Neural cell (in vitro differentiated cells): ENCODE measurements at regions not wholly inside any gene's neighbourhood (a gene's known extent, or its start where the extent isn't known, plus 50 kb on each side); places are given as distances from the start of the nearest gene placed in this dataset.

Experiments used
- H2AFZ ChIP-seq: fragments of 200-600, 300-800 bp; sonication (generic), shearing (Covaris generic); 2 replicates; pipeline ENCODE4 v1.6.0; 2014; ENCODE audit warnings: low read depth, mild to moderate bottlenecking, antibody characterized with exemption, low read length, moderate library complexity
- H3F3A ChIP-seq: fragments of 200-600 bp; shearing (Covaris generic); 2 replicates; pipeline ENCODE4 v1.6.1; 2016; ENCODE audit warnings: mild to moderate bottlenecking, moderate library complexity, mixed read lengths, antibody characterized with exemption, low read length; ENCODE audit not compliant: insufficient read depth, poor library complexity, severe bottlenecking
- H3K27ac ChIP-seq: fragments of 200-600, 300-800 bp; sonication (generic), shearing (Covaris generic); 2 replicates; pipeline ENCODE4 v1.5.1; 2014; ENCODE audit warnings: mild to moderate bottlenecking, low read length, moderate library complexity
- H3K27me3 ChIP-seq: fragments of 300-800, 200-600 bp; sonication (generic), shearing (Covaris generic); 2 replicates; pipeline ENCODE4 v1.6.0; 2014; ENCODE audit warnings: mild to moderate bottlenecking, low read depth, low read length, moderate library complexity; ENCODE audit not compliant: insufficient read depth
- H3K36me3 ChIP-seq: fragments of 300-800, 200-600 bp; sonication (generic), shearing (Covaris generic); 2 replicates; pipeline ENCODE4 v1.5.1; 2014; ENCODE audit warnings: mild to moderate bottlenecking, antibody characterized with exemption, low read length, moderate library complexity; ENCODE audit not compliant: insufficient read depth
- H3K4me2 ChIP-seq: fragments of 300-800, 200-600 bp; sonication (generic), shearing (Covaris generic); 2 replicates; pipeline ENCODE4 v1.6.0; 2014; ENCODE audit warnings: mild to moderate bottlenecking, low read length
- H3K4me3 ChIP-seq: fragments of 300-800, 200-600 bp; sonication (generic), shearing (Covaris generic); 2 replicates; pipeline ENCODE4 v1.5.1; 2014; ENCODE audit warnings: mild to moderate bottlenecking, low read length, moderate library complexity
- H3K79me2 ChIP-seq: fragments of 200-600 bp; shearing (Covaris generic); replicated peaks from 2 replicates; pipeline ENCODE4 v1.6.0; 2014; ENCODE audit warnings: mild to moderate bottlenecking, low read length, moderate library complexity; ENCODE audit not compliant: insufficient read depth
- H3K9ac ChIP-seq: fragments of 300-800, 200-600 bp; sonication (generic), shearing (Covaris generic); 2 replicates; pipeline ENCODE4 v1.6.1; 2016; ENCODE audit warnings: mild to moderate bottlenecking, low read length, mixed read lengths
- H3K9me2 ChIP-seq: fragments of 200-600 bp; shearing (Covaris generic); 2 replicates; pipeline ENCODE4 v1.6.1; 2016; ENCODE audit warnings: mild to moderate bottlenecking, low read length, mixed read lengths; ENCODE audit not compliant: insufficient read depth
- H3K9me3 ChIP-seq: fragments of 200-600, 300-800 bp; sonication (generic), shearing (Covaris generic); 2 replicates; pipeline ENCODE4 v1.6.1; 2016; ENCODE audit warnings: mild to moderate bottlenecking, mixed run types, low read length, moderate library complexity, mixed read lengths
- H4K20me1 ChIP-seq: fragments of 200-600 bp; shearing (Covaris generic); 2 replicates; pipeline ENCODE4 v1.6.1; 2016; ENCODE audit warnings: mild to moderate bottlenecking, mixed run types; ENCODE audit not compliant: insufficient read depth
- CTCF ChIP-seq: fragments of 450-650 bp; IDR thresholded peaks from 2 replicates; pipeline ENCODE4 v1.5.1; 2014; ENCODE audit warnings: antibody characterized with exemption, mild to moderate bottlenecking, moderate library complexity; ENCODE audit not compliant: poor library complexity, severe bottlenecking
- EP300 ChIP-seq: fragments of 450-650 bp; conservative IDR thresholded peaks from 2 replicates; pipeline ENCODE4 v1.6.1; 2014; ENCODE audit warnings: antibody characterized with exemption, mild to moderate bottlenecking, moderate library complexity; ENCODE audit not compliant: poor library complexity, severe bottlenecking
- EZH2 ChIP-seq: fragments of 200-600, 300-800 bp; shearing (Covaris generic), sonication (generic); IDR thresholded peaks from 2 replicates; pipeline ENCODE4 v1.6.1; 2014; ENCODE audit warnings: antibody characterized with exemption, low read length, borderline replicate concordance, mild to moderate bottlenecking; ENCODE audit not compliant: insufficient read depth, poor library complexity, severe bottlenecking
- MXI1 ChIP-seq: fragments of 450-650 bp; conservative IDR thresholded peaks from 2 replicates; pipeline ENCODE4 v1.6.1; 2014; ENCODE audit warnings: antibody characterized with exemption, mild to moderate bottlenecking; ENCODE audit not compliant: poor library complexity, severe bottlenecking
- POLR2AphosphoS5 ChIP-seq: IDR thresholded peaks from 2 replicates; pipeline ENCODE4 v1.6.1; 2012
- RAD21 ChIP-seq: fragments of 450-650 bp; conservative IDR thresholded peaks from 2 replicates; pipeline ENCODE4 v1.6.1; 2014; ENCODE audit warnings: antibody characterized with exemption, mild to moderate bottlenecking, moderate library complexity
- SMC3 ChIP-seq: fragments of 450-650 bp; conservative IDR thresholded peaks from 2 replicates; pipeline ENCODE4 v1.6.1; 2014; ENCODE audit warnings: antibody characterized with exemption, mild to moderate bottlenecking, moderate library complexity; ENCODE audit not compliant: poor library complexity
- TAF1 ChIP-seq: IDR thresholded peaks from 2 replicates; pipeline ENCODE4 v1.6.1; 2012; ENCODE audit warnings: low read depth
- TF ChIP-seq, protein P1 (sequence below): IDR thresholded peaks from 2 replicates; pipeline ENCODE4 v1.6.1; 2012; ENCODE audit warnings: borderline replicate concordance

GRCh38 chr20:16194617-16195360 lies 378.5 kb downstream of the KIF16B start:
- Histone ChIP-seq H3K79me2 (no peaks in the 10 kb centered on the region), H3K9me2 (no peaks in the 10 kb centered on the region), H3K36me3 (no peaks in the 10 kb centered on the region), H2AFZ (no peak overlapping the region), H3K9ac (no peak overlapping the region), H3K9me3 (no peaks in the 10 kb centered on the region), H3F3A (no peaks in the 10 kb centered on the region), H4K20me1 (no peaks in the 10 kb centered on the region), H3K27ac (no peak overlapping the region), H3K4me3 (no peak overlapping the region), H3K4me2 (no peak overlapping the region), H3K27me3 (no peaks in the 10 kb centered on the region)
- TF ChIP-seq CTCF (no peak), TAF1 (no peak), EZH2 (no peak), SMC3 (no peak), POLR2AphosphoS5 (no peak), RAD21 (no peak), EP300 (no peak)
- TF ChIP-seq, protein P1, sequence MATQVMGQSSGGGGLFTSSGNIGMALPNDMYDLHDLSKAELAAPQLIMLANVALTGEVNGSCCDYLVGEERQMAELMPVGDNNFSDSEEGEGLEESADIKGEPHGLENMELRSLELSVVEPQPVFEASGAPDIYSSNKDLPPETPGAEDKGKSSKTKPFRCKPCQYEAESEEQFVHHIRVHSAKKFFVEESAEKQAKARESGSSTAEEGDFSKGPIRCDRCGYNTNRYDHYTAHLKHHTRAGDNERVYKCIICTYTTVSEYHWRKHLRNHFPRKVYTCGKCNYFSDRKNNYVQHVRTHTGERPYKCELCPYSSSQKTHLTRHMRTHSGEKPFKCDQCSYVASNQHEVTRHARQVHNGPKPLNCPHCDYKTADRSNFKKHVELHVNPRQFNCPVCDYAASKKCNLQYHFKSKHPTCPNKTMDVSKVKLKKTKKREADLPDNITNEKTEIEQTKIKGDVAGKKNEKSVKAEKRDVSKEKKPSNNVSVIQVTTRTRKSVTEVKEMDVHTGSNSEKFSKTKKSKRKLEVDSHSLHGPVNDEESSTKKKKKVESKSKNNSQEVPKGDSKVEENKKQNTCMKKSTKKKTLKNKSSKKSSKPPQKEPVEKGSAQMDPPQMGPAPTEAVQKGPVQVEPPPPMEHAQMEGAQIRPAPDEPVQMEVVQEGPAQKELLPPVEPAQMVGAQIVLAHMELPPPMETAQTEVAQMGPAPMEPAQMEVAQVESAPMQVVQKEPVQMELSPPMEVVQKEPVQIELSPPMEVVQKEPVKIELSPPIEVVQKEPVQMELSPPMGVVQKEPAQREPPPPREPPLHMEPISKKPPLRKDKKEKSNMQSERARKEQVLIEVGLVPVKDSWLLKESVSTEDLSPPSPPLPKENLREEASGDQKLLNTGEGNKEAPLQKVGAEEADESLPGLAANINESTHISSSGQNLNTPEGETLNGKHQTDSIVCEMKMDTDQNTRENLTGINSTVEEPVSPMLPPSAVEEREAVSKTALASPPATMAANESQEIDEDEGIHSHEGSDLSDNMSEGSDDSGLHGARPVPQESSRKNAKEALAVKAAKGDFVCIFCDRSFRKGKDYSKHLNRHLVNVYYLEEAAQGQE = no peak

- no peaks in the 10 kb centered on the region for H3K79me2 ChIP-seq
- H3K9me2 ChIP-seq = no peaks in the 10 kb centered on the region
- H3F3A ChIP-seq = no peaks in the 10 kb centered on the region
- no peak overlapping the region for H3K4me2 ChIP-seq
- H3K4me3 ChIP-seq = no peak overlapping the region
- H3K36me3 ChIP-seq = no peaks in the 10 kb centered on the region
- no peak overlapping the region for H3K27ac ChIP-seq
- TF ChIP-seq, protein P1 = no peak
- TF ChIP-seq MXI1 (no peak), POLR2AphosphoS5 (no peak), EZH2 (no peak), RAD21 (no peak), CTCF (no peak)
- H3K9ac ChIP-seq = no peak overlapping the region
- no peak overlapping the region for H2AFZ ChIP-seq
- no peaks in the 10 kb centered on the region for H3K9me3 ChIP-seq
- no peaks in the 10 kb centered on the region for H3K27me3 ChIP-seq
- no peaks in the 10 kb centered on the region for H4K20me1 ChIP-seq
These were observed 381.8 kb downstream of the KIF16B start for GRCh38 chr20:16191496-16191895.
